PC-9 (cell line): ENCODE measurements at regions not wholly inside any gene's neighbourhood (a gene's known extent, or its start where the extent isn't known, plus 50 kb on each side); places are given as distances from the start of the nearest gene placed in this dataset.
"Not testable (repeated sequence)": the region's sequence is repeated elsewhere in the genome, so short reads cannot be mapped to it uniquely, and the experiment has no call there.

Source experiments
- EZH2 ChIP-seq: fragments of 200-600 bp; sonication (generic); IDR thresholded peaks from 2 replicates; pipeline ENCODE4 v1.8.0; 2017; ENCODE audit warnings: antibody characterized with exemption, low read depth
- TF ChIP-seq, protein P1 (sequence below): fragments of 200-600 bp; sonication (generic); conservative IDR thresholded peaks from 2 replicates; pipeline ENCODE4 v1.6.1; 2017; ENCODE audit warnings: mixed run types, antibody characterized with exemption, mild to moderate bottlenecking, moderate library complexity

GRCh38 chr2:215533716-215534115, 97.8 kb upstream of the FN1 start:
- TF ChIP-seq, protein P1, sequence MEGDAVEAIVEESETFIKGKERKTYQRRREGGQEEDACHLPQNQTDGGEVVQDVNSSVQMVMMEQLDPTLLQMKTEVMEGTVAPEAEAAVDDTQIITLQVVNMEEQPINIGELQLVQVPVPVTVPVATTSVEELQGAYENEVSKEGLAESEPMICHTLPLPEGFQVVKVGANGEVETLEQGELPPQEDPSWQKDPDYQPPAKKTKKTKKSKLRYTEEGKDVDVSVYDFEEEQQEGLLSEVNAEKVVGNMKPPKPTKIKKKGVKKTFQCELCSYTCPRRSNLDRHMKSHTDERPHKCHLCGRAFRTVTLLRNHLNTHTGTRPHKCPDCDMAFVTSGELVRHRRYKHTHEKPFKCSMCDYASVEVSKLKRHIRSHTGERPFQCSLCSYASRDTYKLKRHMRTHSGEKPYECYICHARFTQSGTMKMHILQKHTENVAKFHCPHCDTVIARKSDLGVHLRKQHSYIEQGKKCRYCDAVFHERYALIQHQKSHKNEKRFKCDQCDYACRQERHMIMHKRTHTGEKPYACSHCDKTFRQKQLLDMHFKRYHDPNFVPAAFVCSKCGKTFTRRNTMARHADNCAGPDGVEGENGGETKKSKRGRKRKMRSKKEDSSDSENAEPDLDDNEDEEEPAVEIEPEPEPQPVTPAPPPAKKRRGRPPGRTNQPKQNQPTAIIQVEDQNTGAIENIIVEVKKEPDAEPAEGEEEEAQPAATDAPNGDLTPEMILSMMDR, result not testable (repeated sequence)
- not testable (repeated sequence) for TF ChIP-seq EZH2
